NCI-H1092 treated with DMSO at 0.1 percent for 48 hours (cell line): ENCODE measurements at regions not wholly inside any gene's neighbourhood (a gene's known extent, or its start where the extent isn't known, plus 50 kb on each side); places are given as distances from the start of the nearest gene placed in this dataset.

Experiments used
- DNase-seq: peaks from one replicate; lab custom pipeline; 2025; lab: John Stamatoyannopoulos, UW

DNA sequence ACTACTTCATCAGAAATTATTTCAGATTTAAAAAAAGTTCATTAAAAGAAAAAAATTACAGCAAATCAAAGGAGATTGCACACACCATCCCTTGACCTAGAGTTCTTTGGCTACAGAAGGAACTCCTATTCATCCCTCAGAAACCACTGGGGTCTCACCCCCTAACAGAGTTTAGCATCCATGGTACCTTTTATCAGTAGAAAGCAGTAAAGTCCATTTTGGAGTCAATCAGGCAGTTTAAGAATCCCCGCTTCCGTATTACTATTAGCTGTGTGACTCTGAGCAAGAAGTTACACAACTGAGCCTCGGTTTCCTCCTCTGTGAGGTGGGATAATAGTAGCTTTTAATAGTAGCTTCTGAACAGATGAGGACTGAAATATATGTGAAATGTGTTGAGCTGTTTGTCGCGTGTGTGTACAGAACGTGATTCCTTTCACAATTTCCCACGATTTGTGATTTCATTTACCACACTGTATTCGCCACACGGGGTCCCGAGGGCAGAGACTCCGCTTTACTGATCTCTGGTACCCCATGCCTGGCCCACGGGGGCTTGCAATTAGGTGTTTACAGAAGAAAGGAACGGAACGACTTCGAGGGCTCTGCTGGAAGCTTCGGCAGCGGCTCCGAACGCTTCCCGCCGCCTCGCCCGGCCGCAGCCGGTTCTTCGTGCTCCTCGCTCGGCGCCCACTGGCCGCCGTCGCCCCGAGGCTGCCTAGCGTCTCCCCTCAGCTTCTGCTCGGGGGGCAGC, 72.5 kb upstream of the ZBED5 start:
- DNase-seq: peak; percentile 49

DNA sequence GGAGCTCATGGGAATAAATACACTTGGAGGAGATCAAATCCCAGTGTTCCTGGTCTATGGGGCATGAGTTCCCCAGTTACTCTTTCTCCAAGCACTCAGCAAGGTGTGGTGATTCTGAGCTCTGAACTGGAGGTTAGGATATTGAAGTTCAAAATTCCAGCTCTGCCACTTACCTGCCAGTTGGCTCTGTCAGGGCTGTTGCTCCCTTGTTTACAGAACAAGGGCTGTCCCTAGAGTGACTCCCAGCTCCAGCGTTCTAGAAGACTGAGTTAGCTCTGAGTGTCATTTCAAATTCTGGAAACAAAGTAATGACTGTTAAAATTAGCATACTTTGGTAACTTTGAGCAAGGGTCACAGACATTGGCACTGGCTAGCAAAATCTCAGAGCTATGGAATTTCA, 69.7 kb upstream of the ZBED5 start:
- DNase-seq: no peak

DNA sequence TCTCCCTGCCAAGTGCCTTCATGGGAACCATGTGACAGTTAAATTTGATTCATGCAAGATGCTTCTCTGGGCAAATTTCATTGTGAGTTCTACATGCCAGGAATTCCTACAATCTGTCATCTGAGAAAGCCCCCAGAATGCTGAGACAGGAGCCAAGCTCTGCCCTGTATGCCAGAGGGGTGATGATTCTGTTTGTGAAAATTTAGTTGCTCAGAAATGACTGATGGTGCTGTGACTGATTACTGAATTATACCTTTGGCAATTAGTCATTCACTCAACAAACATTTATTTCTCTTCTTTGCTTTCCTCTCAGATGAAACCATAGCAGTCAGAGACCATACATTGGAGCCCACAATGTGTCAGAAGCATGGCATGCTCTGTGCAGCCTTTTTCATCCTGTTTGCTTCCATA, 69.0 kb upstream of the ZBED5 start:
- no peak for DNase-seq

DNA sequence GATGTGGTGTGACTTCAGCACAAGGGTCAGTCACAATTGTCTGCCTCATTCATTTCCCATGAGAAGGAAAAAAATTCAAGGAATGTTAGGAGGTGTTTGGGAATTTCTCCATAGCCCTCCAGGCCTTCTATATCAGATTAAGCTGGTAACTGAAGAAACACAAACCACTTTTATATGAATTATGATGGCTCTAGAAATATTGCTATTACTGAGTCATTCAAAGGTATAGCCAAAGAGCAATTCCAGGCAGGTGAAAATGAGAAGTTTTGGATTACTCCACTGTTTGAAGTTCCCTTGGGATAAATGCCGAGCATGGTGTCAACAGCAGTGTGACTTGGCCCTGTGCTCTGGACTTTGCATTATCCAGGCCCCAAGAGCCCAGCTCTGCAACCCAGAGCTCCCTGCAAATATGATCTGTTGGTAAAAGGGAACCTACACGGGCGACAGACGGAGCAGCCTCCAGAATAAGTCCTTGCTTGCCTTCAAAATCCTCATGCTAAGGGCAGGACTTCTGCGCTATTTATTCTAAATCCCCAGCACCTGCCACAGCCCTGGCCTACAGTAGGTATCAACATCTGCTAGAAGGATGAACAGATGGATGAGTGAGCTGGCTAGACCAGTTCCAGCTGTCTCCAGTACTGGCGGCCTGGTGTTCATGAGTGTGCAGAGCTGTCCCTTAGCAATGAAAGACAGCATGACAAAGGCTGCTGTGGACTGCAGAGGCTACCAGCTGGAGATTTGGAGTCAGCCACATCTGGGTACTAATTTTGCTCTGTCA, 67.5 kb upstream of the ZBED5 start:
- DNase-seq: no peak

DNA sequence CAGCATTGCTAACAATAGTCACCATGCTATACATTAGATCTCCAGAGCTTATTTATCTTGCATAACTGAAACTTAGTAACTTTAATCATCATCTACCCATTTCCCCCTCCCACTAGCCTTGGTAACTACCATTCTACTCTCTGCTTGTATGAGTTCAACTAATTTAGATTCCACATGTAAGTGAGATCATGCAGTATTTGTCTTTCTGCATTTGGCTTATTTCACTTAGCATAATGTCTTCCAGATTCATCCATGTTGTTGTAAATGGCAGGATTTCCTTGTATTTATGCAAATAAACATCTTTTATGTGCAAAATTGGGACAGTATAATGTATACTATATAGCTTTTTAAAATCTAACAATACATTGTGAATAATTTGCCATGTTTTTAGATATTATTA, 66.0 kb upstream of the ZBED5 start:
- DNase-seq: no peak

DNA sequence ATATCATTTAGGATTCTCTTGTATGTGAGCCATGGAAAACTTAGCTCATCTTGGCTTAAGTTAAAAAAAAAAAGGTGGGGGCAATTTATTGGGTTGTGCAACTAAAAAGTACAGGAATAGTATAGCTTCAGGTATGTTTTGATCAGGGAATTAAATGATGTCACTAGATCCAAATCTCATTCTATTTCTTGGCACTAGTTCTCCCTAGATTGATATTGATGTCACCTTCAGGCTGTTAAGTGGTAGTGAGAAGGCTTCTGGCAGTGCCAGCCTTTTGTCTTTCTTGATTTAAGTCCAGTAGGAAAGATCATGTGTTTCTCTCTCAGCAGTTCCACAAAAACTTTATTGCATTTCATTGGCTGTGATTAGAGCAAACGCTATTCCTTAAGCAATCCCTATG, 65.0 kb upstream of the ZBED5 start:
- no peak for DNase-seq

DNA sequence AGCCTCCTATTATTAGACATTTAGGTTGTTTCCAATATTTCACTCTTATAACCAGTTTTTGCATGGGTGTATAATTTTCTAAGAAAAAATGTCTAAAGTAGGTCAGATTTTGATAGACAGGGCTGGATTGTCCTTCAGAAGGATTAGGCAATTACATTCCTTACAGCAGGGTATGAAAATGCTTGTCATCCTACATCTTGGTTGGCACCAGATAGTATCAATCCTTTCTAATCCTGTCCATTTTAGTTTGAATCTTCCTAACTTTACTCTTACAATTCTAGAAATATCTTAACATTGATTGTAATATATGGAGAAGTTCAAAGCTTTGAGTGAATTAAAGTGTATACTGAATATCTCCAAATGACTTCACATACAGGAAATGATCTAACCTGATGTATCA, 63.0 kb upstream of the ZBED5 start:
- DNase-seq: no peak

DNA sequence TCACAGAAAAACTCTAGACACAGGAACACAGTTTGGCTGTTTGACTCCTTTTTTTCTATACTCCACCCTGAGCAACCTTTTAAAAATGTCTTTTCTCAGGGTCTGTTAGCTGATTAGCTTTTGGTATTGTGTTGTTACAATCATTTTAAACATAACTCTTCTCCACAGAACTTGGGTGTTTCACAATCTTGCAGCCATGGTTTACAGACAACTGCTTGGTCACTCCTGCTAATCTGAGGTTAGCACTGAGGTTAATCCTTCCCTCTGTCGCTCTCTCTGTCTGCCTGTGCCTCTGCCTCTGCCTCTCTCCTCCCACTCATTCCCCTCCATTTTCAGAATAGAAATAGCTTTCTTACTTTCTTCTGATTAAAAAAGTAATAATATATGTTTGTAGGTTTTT, 62.4 kb upstream of the ZBED5 start:
- no peak for DNase-seq

DNA sequence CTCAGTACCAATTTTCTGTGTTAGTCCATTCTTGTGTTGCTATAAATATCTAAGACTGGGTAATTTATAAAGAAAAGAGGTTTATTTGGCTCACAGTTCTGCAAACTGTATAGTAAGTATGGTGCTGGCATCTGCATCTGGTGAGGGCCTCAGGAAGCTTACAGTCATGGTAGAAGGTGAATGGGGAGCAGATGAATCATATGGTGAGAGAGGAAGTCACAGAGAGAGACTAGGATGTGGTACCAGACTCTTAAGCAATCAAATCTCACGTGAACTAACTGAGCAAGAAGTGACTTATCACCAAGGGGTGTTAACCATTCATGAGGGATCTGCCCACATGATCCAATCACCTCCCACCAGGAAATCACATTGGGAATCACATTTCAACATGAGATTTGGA, 60.8 kb upstream of the ZBED5 start:
- DNase-seq: no peak

DNA sequence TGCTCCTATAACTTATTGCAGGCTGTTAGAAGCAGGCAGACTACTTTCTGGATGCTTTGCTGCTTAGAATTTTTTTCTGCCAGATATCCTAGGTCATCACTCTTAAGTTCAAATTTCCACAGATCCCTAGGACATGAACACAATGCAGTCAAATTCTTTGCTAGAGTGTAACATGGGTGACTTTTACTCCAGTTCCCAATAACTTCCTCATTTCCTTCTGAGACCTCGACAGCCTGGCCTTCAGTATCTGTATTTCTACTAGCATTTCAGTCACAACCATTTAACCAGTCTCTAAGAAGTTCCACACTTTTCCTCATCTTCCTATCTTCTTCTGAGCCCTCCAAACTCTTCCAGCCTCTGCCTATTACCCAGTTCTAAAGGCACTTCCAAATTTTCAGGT, 60.4 kb upstream of the ZBED5 start:
- DNase-seq: no peak

DNA sequence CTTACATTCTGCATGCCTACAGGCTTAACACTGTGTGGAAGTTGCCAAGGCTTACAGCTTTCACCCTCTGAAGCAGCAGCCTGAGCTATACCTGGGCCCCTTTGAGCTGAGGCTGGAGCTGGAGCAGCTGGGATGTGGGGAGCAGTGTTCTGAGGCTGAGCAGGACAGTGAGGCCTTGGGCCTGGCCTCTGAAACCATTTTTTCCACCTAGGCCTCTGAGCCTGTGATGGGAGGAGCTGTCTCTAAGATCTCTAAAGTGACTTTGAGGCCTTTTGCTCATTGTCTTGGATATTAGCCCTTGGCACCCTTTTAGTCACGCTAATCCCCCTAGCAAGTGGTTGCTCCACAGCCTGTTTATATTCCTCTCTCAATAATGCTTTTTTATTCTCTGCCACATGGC, 59.9 kb upstream of the ZBED5 start:
- DNase-seq: no peak

DNA sequence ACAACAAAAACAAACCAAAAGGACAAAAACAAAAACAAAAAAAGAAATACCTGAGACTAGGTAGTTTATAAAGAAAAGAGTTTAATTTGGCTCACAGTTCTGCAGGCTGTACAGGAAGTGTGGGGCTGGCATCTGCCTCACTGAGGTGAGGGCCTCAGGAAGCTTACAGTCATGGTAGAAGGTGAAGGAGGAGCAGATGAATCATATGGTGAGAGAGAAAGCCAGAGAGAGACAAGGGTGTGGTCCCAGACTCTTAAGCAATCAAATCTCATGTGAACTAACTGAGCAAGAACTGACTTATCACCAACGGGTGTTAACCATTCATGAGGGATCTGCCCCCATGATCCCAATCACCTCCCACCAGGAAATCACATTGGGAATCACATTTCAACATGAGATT, 58.8 kb upstream of the ZBED5 start:
- DNase-seq: no peak

DNA sequence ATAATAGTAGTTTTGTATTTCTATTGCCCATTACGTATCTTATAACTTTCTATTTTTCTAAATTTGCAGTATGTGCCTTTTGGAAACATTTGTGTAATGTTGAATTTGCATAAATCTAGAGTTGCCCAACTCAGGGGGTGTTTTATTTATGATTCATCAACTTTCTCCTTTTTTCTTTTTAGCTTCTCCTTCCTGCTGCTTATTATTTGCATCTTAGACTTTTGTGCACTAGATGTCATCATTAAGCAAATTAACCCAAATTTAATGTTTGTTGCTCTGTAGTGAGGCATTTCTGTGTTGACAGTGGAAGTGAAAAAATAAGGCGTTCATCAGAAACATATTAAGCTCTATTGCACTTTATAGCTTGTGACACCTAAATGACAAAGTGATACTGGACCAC, 56.2 kb upstream of the ZBED5 start:
- no peak for DNase-seq

DNA sequence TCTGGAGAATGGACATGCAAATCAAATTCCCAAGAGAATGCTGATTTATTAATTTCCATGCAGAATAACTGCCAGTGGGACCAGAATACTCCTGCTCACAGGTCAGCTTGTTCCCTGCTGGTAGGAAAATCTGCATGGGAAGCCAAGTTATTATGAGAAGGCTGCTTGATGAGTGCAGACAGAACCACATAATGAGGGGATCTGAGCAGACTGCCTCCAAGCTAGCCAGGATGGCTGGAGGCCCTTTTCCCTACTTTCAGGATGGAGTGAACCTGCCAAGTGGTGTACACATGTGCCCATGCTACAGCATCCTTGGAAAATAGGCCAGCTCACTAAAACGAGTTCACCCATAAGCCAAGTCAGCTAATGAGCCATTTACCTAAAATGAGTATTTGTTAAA, 55.2 kb upstream of the ZBED5 start:
- no peak for DNase-seq

DNA sequence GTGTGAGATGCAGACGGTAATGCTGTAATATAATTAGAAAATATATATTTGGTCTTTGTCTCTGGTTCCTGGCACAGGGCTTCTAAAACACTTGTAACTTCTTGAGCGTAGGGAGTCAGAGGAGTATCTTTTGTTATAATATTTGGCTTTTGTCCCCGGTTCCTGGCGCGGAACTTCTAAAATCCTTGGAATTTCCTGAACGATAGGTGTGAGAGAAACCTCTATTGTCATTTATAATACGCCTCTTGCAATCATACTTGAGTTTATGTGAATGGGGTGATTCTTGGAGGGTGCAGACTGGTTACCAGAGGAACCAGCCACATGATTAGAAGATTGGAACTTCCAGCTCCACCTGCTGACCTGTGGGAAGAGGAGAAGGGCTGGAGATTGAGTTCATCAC, 54.1 kb upstream of the ZBED5 start:
- DNase-seq: no peak

DNA sequence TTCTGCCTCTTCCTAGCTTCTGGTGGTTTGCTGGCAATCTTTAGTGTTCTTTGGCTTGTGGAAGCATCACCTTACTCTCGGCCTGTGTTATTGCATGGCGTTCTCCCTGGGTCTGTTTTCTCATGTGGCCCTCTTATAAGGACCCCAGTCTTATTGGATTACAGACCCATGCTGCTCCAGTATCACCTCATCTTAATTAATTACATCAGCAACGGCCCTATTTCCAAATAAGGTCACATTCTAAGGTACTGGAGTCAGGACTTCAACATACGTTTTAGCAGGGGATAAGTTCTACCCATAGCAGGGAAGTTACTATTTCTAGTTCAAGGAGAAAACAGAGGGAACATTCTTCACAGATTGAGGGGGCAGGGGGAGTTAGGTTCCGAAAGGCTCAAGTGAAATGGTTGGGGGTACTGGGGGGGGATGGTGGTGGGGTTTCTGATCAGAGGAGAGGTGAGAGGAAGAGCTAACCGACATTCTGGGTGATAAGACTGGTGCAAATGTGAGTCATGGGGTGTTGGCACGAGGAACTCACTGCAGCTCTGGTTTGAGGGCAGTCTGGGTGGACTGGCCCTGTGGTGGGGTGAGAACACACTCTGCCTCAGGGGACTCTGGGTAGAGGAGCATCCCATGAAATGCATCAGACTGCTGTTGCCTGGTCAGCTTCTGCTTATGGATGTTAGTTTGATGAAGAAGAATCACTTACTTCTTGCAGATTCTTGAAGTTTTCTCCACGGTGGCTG, 51.5 kb upstream of the ZBED5 start:
- DNase-seq: no peak

DNA sequence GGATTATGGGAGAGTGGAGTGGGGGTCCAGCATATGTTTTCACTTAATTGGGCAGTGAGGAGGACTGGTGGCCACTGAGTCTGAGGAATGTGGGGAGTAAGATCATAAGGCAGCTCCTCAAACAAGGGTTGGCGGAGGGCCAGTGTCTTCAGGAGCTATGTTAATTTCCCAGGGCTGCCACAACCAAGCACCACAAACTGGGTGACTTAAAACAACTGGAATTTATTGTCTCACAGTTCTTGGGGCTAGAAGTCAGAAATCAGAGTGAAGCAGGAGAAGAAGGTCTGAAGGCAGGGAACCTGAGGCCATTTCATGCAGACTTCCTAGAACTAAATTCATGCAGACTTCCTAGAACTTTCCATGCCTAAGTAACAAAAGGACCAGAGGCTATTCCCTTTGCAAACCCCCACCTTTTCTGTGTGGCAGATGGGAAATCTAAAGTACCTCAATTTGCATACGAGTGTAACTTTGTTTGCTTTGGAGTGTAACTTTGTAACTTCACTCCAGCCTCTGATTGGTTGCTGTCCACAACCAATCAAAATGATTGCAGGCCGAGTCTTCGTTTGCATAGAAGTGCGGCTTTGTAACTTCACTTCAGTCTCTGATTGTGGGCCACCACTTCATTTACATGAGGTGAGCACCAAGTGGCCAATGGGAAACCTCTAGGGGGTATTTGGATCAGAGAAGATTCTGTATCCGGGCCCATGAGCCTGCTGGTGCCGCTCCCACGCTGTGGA, 50.5 kb upstream of the ZBED5 start:
- no peak for DNase-seq
